Cardiac muscle cell (in vitro differentiated cells and primary cell): ENCODE measurements at regions not wholly inside any gene's neighbourhood (a gene's known extent, or its start where the extent isn't known, plus 50 kb on each side); places are given as distances from the start of the nearest gene placed in this dataset.

ENCODE experiments used
- DNase-seq, 2 donors: peaks; one replicate each; pipeline versions ENCODE4 v3.0.0 to v3.0.0-alpha.2; 2010 to 2017; ENCODE audit warnings: low read depth in 1 of 2, low spot score in 1 of 2
- H3K27ac ChIP-seq: fragments of 200-600 bp; sonication (generic); 2 replicates; pipeline ENCODE4 v1.5.1; 2016
- H3K27me3 ChIP-seq: fragments of 200-600 bp; sonication (generic); 2 replicates; pipeline ENCODE4 v1.6.0; 2016; ENCODE audit warnings: control low read depth
- H3K36me3 ChIP-seq: fragments of 200-600 bp; sonication (generic); 2 replicates; pipeline ENCODE4 v1.5.1; 2016; ENCODE audit warnings: control low read depth
- H3K4me1 ChIP-seq: fragments of 200-600 bp; sonication (generic); 2 replicates; pipeline ENCODE4 v1.8.1; 2017; ENCODE audit warnings: low read depth, mild to moderate bottlenecking, mixed run types
- H3K4me3 ChIP-seq: fragments of 200-600 bp; sonication (generic); 2 replicates; pipeline ENCODE4 v1.5.1; 2016; ENCODE audit warnings: mild to moderate bottlenecking
- H3K9me3 ChIP-seq: fragments of 200-600 bp; sonication (generic); 2 replicates; pipeline ENCODE4 v1.5.1; 2017; ENCODE audit warnings: low read depth, mild to moderate bottlenecking, control low read depth
- TF ChIP-seq, protein P1 (sequence below): IDR thresholded peaks from 2 replicates; pipeline ENCODE4 v1.5.1; 2012; ENCODE audit warnings: low read depth, mild to moderate bottlenecking, low read length

DNA sequence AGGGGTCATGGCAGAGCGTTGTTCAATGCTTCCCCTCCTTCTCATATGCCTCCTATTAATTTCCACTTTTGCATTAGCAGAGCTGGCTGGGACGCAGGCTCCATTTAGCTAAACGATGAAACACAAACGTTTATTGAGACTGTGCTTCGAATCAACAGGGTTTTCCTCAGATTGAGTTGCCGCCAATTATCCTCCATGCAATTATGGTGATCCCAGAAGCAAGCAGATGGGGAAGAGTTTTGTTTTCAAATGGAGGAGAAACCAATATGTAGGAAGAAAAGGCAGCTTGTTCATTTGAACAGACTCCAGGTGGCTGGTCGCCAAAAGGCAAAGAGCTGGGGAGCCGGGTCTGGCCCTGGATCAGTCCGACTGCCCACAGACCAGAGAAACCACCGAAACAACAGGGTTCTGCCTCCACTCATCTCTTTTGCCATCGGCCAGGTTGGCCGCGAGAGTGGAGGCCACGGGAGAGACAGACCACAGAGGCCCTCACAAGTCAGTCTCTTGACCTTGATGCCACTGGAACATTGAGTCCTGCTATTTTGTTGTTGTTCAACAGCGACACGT, 184.8 kb downstream of the GBA3 start:
- TF ChIP-seq, protein P1, sequence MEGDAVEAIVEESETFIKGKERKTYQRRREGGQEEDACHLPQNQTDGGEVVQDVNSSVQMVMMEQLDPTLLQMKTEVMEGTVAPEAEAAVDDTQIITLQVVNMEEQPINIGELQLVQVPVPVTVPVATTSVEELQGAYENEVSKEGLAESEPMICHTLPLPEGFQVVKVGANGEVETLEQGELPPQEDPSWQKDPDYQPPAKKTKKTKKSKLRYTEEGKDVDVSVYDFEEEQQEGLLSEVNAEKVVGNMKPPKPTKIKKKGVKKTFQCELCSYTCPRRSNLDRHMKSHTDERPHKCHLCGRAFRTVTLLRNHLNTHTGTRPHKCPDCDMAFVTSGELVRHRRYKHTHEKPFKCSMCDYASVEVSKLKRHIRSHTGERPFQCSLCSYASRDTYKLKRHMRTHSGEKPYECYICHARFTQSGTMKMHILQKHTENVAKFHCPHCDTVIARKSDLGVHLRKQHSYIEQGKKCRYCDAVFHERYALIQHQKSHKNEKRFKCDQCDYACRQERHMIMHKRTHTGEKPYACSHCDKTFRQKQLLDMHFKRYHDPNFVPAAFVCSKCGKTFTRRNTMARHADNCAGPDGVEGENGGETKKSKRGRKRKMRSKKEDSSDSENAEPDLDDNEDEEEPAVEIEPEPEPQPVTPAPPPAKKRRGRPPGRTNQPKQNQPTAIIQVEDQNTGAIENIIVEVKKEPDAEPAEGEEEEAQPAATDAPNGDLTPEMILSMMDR, result no peak
- Histone ChIP-seq H3K4me1 (no peaks in the 10 kb centered on the region), H3K27me3 (no peaks in the 10 kb centered on the region), H3K27ac (no peak overlapping the region), H3K9me3 (no peaks in the 10 kb centered on the region), H3K4me3 (no peak overlapping the region), H3K36me3 (no peaks in the 10 kb centered on the region)
- no peak for DNase-seq

DNA sequence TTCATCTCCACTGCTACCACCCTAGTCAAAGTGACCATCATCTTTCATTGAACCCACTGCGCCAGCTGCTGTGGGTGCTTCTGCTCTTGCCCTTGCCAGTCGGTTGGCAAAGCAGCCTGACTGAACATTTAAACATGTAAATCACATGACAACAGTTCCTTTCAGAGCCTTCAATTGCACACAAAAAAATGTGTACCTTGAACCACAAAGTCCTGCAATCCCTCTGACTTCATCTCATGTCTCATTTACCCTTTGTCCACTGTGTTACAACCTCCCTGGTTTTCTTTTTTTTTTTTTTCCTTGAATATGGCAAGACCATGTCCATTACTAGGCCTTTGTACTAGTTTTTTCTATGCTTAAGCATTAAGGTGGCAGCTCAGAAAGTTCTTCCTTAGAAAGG, 183.5 kb downstream of the GBA3 start:
- Histone ChIP-seq H3K27me3 (no peaks in the 10 kb centered on the region), H3K4me1 (no peaks in the 10 kb centered on the region), H3K9me3 (no peaks in the 10 kb centered on the region), H3K36me3 (no peaks in the 10 kb centered on the region), H3K27ac (no peak overlapping the region), H3K4me3 (no peak overlapping the region)
- no peak for DNase-seq
- TF ChIP-seq, protein P1, result no peak

DNA sequence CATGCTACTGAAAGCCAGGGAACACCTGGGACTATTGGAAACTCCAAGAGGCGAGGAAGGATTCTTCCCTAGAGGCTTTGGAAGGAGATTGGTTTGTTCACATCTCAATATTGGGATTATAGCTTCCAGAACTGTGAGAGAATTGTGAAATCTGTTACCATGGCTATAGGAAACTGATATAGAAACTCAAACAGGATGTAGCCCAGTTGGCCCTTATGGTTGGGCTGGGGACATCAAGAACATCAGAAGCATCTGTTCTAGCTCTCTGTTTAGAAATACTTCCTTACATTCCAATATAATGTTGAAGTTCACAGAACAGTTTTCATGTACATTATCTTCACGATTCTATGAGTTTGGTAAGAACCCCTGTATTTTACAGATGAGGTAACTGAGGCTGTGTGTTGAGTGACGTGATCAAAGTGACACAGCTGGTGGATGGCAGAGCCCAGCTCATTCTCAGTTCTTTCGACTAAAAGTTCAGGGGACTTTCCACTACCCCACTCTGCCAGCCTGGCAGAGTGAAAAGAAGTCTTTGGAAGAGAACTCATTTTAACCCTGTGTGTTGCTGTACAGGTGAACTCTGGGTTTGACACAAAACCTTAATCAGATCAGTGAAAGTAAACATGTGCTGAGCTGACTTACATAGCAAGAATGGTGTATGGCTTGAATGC, 183.0 kb downstream of the GBA3 start:
- H3K36me3 ChIP-seq, result no peaks in the 10 kb centered on the region
- no peaks in the 10 kb centered on the region for H3K27me3 ChIP-seq
- no peak overlapping the region for H3K27ac ChIP-seq
- DNase-seq, result no peak
- H3K9me3 ChIP-seq, result no peaks in the 10 kb centered on the region
- H3K4me1 ChIP-seq, result no peaks in the 10 kb centered on the region
- H3K4me3 ChIP-seq, result no peak overlapping the region
- TF ChIP-seq, protein P1, result no peak

DNA sequence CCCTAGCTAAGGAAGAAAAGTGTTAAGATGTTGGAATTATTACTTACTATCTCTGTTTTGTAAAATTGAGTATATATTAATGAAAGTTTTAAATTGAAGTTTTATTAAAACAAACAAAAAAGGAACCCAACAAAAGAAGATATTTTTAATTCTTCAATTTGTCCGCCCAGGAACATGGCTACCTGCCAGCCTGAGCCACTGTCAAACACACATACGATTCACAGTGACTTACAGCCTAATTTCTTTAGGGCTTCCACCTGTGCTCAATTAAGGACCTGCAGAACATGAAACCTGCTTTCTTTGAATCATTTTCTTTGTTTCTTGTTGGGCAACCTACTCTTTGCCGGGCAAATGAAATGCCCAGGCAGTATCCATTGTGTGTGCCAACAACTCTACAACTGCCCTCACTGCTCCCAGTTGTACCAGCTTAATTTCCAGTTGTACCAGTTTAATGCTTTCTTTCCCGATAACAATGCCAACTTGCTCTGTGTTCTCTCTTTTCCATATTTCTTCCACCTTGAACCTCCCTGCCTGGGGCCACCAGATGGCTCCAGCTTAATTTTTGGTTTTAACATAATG, 181.7 kb downstream of the GBA3 start:
- Histone ChIP-seq H3K4me3 (no peak overlapping the region), H3K9me3 (no peaks in the 10 kb centered on the region), H3K27ac (no peak overlapping the region), H3K4me1 (no peaks in the 10 kb centered on the region), H3K27me3 (no peaks in the 10 kb centered on the region), H3K36me3 (no peaks in the 10 kb centered on the region)
- no peak for DNase-seq
- TF ChIP-seq, protein P1, result no peak

DNA sequence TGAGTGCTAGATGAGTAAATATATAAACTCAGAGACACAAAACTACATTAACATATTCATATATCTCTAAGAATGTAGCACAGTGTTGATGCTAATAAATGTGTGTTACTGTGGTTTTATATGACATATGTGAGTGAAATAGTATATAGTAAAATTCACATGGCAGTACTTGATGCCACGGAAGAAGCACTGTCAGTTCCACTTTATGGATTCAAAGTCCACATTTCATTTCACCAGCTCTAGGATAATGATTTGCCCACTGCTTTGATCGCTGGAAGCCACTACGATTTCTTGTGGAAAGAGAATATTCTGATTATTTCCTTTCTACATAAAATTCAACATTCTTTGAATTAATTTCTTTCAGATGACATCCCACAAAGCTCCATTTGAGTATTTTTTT, 181.2 kb downstream of the GBA3 start:
- Histone ChIP-seq H3K9me3 (no peaks in the 10 kb centered on the region), H3K4me1 (no peaks in the 10 kb centered on the region), H3K27ac (no peak overlapping the region), H3K27me3 (no peaks in the 10 kb centered on the region), H3K36me3 (no peaks in the 10 kb centered on the region), H3K4me3 (no peak overlapping the region)
- TF ChIP-seq, protein P1, result no peak
- DNase-seq, result no peak
